Stimulated activated CD4-positive, alpha-beta T cell treated with anti-CD3 and anti-CD28 coated beads, Interleukin-15, amount 100 ng/mL, for 1 hour (primary cell): ENCODE measurements at regions not wholly inside any gene's neighbourhood (a gene's known extent, or its start where the extent isn't known, plus 50 kb on each side); places are given as distances from the start of the nearest gene placed in this dataset.

Source experiments
- DNase-seq, 2 donors: peaks; one replicate each; pipeline ENCODE4 v3.0.0-alpha.2; 2020; ENCODE audit warnings: low read depth in 1 of 2, low spot score in 1 of 2

DNA sequence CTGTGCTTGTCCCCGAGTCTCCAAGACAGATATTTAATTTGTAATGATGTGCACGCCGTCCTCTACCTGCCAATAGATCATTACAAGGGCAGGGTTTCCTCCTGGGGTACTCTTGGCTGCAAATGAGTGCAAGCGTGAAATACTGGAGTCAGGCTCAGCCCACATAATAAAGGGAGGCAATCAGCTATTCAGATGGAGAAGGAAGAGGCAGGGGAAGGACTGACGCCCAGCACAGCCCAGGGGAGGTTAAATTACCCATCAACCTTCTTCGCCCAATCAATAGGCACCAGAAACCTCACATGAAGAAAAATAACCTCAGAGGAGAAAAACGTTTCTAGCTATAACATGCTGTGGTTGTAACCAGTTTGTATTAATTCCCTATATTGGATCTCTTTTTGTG, 544.9 kb upstream of the ADARB2 start:
- DNase-seq: no peak

DNA sequence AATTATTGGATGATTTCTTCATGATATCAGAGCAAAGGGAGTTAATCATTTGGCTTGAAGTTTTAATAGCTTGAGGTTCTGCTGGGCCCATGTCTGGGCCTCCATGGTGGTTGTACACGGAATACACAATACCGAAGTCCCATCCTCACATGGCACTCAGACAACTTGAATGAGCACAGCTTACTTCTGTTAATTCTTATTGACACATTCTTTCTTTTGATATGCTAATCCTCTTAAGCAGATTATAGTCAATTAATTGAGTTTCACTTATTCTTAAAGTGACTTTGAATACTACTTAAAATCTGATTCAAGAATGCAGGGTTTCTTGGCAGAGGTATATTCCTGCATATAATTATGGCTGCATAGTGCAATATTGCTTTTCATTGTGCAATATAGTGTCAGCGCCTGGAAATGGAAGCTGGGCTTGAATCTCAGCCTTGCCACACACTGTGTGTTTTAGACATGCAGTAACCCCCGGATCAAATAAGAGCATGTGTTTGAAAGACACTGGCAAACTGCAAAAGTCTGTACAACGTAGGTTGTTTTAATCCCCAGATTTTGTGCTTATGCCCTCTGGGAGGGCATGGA, 543.5 kb upstream of the ADARB2 start:
- DNase-seq: no peak

GRCh38 chr10:2279711-2280110, 542.4 kb upstream of the ADARB2 start:
- DNase-seq: no peak

- no peak for DNase-seq
Observed at GRCh38 chr10:2278363-2278762, 541.0 kb upstream of the ADARB2 start.

GRCh38 chr10:2263561-2263960, 526.2 kb upstream of the ADARB2 start:
- DNase-seq: no peak

- no peak for DNase-seq
Observed at GRCh38 chr10:2262878-2263277, 525.6 kb upstream of the ADARB2 start.

DNA sequence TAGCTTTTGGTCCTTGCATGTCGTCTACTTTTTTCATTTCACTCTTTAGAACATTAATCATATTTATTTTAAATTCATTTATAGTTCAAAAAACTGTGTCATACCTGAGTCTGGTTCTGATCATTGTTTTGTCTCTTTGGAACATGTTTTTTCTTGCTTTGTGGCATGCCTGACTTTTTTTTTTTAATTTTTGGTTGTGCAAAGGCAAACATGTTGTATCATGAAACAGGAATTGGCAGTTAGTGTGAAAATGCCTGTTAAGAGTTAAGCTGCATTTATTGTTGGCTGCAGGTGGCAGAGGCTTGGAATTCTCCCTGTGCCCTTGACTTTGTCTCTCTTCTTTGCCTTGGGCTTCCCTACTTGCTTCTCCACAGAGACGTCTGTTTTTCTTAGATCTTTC, 525.0 kb upstream of the ADARB2 start:
- DNase-seq: no peak

- DNase-seq: no peak
Observed at GRCh38 chr10:2256241-2256640, 518.9 kb upstream of the ADARB2 start.

GRCh38 chr10:2252096-2252495, 514.8 kb upstream of the ADARB2 start:
- no peak for DNase-seq

DNA sequence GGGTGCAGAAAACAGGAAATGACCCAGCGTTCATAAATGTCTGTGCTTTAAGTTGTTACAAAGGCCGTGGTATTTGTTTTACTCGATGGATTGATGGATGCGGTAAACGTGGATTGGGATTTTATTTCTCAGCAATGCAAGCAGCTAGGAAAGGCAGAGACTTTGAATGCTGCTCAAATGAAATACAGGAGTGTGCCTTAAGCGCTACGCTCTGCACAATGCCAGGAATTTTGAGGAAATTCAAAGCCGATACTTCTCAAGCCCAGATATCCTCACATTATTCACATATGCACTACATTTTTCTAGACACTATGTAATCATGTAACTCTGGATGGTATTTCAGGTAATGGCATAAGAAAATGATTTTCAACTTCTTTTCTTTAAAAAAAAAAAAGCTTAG, 514.3 kb upstream of the ADARB2 start:
- DNase-seq: no peak

- DNase-seq: no peak
Observed at GRCh38 chr10:2246747-2247146, 509.4 kb upstream of the ADARB2 start.

GRCh38 chr10:2245580-2245979, 508.3 kb upstream of the ADARB2 start:
- no peak for DNase-seq

GRCh38 chr10:2244471-2244870, 507.1 kb upstream of the ADARB2 start:
- DNase-seq: no peak

DNA sequence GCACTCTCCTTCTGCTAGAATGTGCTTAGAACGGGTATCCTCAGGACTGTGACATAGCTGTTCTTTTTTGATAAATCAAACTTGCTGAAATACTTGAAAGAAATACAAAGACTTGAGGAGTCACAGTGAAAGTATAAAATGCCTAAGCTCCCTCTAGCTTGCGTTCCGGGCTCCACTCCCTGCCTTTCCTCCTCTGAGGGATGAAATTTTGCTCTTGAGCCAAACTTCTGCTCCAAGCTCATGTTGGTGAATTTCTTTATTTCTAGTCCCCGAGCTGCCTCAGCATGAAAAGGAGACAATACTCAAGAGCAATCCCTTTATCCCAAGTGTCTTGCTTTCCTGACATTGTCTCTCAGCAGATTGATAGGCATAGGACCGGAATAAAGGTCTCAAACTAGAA, 499.6 kb upstream of the ADARB2 start:
- no peak for DNase-seq

DNA sequence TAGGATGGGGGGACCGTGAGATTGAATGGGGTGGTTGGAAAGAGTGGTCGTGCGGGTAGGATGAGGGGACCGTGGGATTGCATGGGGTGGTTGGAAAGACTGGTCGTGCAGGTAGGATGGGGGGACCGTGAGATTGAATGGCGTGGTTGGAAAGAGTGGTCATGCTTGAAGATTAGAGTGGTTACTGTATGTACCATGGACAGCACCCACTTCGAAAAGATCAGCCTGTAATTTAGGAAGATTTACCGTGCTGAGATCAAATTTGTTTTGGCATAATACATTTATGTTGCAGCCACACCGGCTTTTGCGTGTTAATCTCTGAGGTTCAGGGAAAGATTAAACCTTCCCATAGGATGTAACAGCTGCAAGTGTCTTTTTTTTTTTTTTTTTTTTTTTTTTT, 495.2 kb upstream of the ADARB2 start:
- DNase-seq: no peak

- no peak for DNase-seq
Observed at GRCh38 chr10:2230478-2230877, 493.2 kb upstream of the ADARB2 start.

GRCh38 chr10:2228320-2228901, 491.1 kb upstream of the ADARB2 start:
- DNase-seq: no peak

DNA sequence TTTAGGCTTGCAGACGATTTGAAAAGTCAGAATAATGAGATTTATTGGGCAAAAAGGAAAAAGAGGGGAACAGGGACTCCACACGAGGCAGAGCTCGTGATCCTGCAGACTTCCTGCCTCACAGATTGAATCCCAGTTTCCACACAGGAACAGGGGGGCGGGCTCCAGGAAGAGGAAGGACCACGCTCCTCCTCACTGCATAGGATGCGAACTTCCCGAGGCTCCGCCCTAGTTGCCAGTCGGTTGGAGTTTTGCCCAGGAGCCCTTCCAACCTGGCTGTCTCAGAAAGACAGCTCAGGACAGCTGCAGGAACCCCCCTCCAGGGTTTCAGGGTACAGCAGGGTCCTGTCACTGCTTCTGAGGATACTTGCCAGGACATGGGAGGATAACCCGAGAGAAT, 488.3 kb upstream of the ADARB2 start:
- no peak for DNase-seq

- DNase-seq: no peak
Observed at GRCh38 chr10:2223548-2224320, 486.4 kb upstream of the ADARB2 start.

DNA sequence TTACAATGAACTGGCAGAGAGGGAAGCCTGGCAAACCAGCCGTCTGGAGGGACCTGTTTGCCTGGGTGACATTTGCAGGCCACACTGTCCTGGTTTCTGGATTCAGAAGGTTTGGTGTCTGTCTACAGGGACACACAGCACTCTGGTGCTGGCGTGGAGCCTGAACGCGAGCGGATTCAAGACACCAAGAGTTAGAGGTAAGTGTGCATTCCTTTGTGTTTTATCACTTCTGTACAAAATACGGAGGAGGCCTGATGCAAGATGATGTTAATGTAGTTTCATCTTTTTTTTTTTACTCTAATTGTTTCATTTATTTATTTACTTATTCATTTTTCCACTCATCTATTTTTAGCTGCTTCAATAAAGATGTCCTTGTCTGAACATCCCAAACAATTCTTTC, 485.3 kb upstream of the ADARB2 start:
- no peak for DNase-seq

DNA sequence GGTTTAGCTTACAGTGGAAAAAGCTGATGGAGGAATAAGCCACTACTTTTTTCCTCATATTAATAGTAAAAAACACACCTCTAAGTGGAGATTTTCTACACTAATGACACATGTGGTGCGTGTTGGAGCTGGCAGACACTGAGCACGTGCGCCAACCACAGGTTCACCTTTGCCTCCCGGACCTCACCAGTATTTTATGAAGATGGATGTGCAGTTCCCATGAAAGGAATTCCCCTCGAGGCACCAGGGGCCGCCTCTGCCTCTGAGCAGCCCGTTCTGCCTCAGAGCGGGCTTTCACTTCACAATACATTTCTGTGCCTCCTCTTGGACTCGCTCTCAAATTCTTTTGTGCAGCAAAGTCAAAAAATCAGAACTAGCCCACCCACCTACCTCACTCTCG, 477.5 kb upstream of the ADARB2 start:
- no peak for DNase-seq

DNA sequence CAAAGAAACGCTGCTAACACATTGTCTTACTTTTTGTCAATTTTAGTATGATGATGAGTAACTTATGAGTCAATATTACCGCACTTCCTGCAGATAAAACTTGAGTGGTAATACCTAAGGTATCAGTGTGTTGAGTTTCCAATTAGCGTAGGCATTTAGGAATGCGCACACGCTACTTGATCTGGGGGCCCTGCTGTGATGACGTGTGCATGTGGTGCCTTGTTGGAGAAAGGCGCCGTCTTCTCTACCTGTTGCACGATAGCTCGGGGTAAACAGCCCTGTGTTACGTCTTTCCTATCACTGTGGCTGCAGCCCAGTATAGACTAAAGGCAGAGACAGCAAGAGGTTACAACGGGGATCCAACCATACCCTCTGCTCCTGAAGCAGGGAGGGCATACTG, 476.8 kb upstream of the ADARB2 start:
- no peak for DNase-seq
